ENCODE measurements at regions not wholly inside any gene's neighbourhood (a gene's known extent, or its start where the extent isn't known, plus 50 kb on each side); places are given as distances from the start of the nearest gene placed in this dataset.

GRCh38 chr1:239616673-239617072 is 230.3 kb downstream of the CHRM3 start:
- no peaks in the 10 kb centered on the region for H3K36me3 ChIP-seq
- H3K27ac ChIP-seq = no peak overlapping the region

GRCh38 chr1:239617259-239617658 is 230.9 kb downstream of the CHRM3 start:
- DNase-seq (ENCODE audit: low spot score in 2 of 2) = no peak
- no peaks in the 10 kb centered on the region for H3K36me3 ChIP-seq
- H3K4me1 ChIP-seq = no peaks in the 10 kb centered on the region
- peaks cover 0 to 10% of the 10 kb centered on the region in 2 donors for H3K9me3 ChIP-seq
- TF ChIP-seq POLR2A (IDR thresholded peaks at IDR 0.05) = no peak
- TF ChIP-seq CTCF (IDR thresholded peaks at IDR 0.05) = no peak
- no peak for TF ChIP-seq POLR2AphosphoS5 (IDR thresholded peaks at IDR 0.05)
- H3K27ac ChIP-seq = no peak overlapping the region
- no peak overlapping the region for H3K4me3 ChIP-seq
- H3K27me3 ChIP-seq = no peaks in the 10 kb centered on the region
- intact Hi-C loops (cut with DNase I; ENCODE audit: low total_unique reads) = no loop called here

More at GRCh38 chr1:239616673-239617072, 230.3 kb downstream of the CHRM3 start:
- intact Hi-C loops (cut with DNase I; ENCODE audit: low total_unique reads) = no loop called here
- no peak for DNase-seq (ENCODE audit: low spot score in 2 of 2)
- Histone ChIP-seq H3K4me1 (no peaks in the 10 kb centered on the region), H3K27me3 (no peaks in the 10 kb centered on the region), H3K4me3 (no peak overlapping the region), H3K9me3 (peaks cover 0 to 4% of the 10 kb centered on the region in 2 donors)
- TF ChIP-seq POLR2A (IDR thresholded peaks at IDR 0.05) = no peak
- TF ChIP-seq POLR2AphosphoS5 (IDR thresholded peaks at IDR 0.05) = no peak
- no peak for TF ChIP-seq CTCF (IDR thresholded peaks at IDR 0.05)

GRCh38 chr1:239617731-239618130 is 231.4 kb downstream of the CHRM3 start:
- TF ChIP-seq POLR2AphosphoS5 (IDR thresholded peaks at IDR 0.05) = no peak
- no peak for TF ChIP-seq POLR2A (IDR thresholded peaks at IDR 0.05)
- no peak for TF ChIP-seq CTCF (IDR thresholded peaks at IDR 0.05)
- Histone ChIP-seq H3K27me3 (no peaks in the 10 kb centered on the region), H3K27ac (no peak overlapping the region), H3K9me3 (peaks cover 0 to 14% of the 10 kb centered on the region in 2 donors), H3K4me3 (no peak overlapping the region), H3K36me3 (no peaks in the 10 kb centered on the region), H3K4me1 (no peaks in the 10 kb centered on the region)
- intact Hi-C loops (cut with DNase I; ENCODE audit: low total_unique reads) = no loop called here
- no peak for DNase-seq (ENCODE audit: low spot score in 2 of 2)

- intact Hi-C loops (cut with DNase I; ENCODE audit: low total_unique reads) = no loop called here
- Histone ChIP-seq H3K4me3 (no peak overlapping the region), H3K9me3 (peaks cover 0 to 15% of the 10 kb centered on the region in 2 donors), H3K27ac (no peak overlapping the region), H3K4me1 (no peaks in the 10 kb centered on the region), H3K36me3 (no peaks in the 10 kb centered on the region), H3K27me3 (no peaks in the 10 kb centered on the region)
- TF ChIP-seq POLR2A (IDR thresholded peaks at IDR 0.05) (no peak), POLR2AphosphoS5 (IDR thresholded peaks at IDR 0.05) (no peak), CTCF (IDR thresholded peaks at IDR 0.05) (no peak)
- no peak for DNase-seq (ENCODE audit: low spot score in 2 of 2)
These were observed 232.8 kb downstream of the CHRM3 start for GRCh38 chr1:239619190-239619589.

- no peaks in the 10 kb centered on the region for H3K4me1 ChIP-seq
- no peak overlapping the region for H3K27ac ChIP-seq
- no peaks in the 10 kb centered on the region for H3K27me3 ChIP-seq
- intact Hi-C loops (cut with DNase I; ENCODE audit: low total_unique reads) = no loop called here
- TF ChIP-seq POLR2A (IDR thresholded peaks at IDR 0.05) (no peak), CTCF (IDR thresholded peaks at IDR 0.05) (no peak), POLR2AphosphoS5 (IDR thresholded peaks at IDR 0.05) (no peak)
- no peaks in the 10 kb centered on the region for H3K36me3 ChIP-seq
- no peak overlapping the region for H3K4me3 ChIP-seq
- no peaks in the 10 kb centered on the region for H3K9me3 ChIP-seq
- no peak for DNase-seq (ENCODE audit: low spot score in 2 of 2)
These were observed 244.4 kb downstream of the CHRM3 start for GRCh38 chr1:239630767-239631166.

Measured in breast epithelium (tissue), 4 donors.